WERI-Rb-1 (cell line): ENCODE measurements at regions not wholly inside any gene's neighbourhood (a gene's known extent, or its start where the extent isn't known, plus 50 kb on each side); places are given as distances from the start of the nearest gene placed in this dataset.
A peak's percentile ranks its signal among the peaks of the same experiment; 100 is the strongest.

Experiments used
- DNase-seq: peaks from one replicate; pipeline ENCODE4 v3.0.0-alpha.2; 2020
- H3K27ac ChIP-seq: fragments of 250-450 bp; sonication (Bioruptor Pico); 2 replicates; pipeline ENCODE4 v1.5.1; 2020; ENCODE audit warnings: mild to moderate bottlenecking, moderate library complexity
- H3K27me3 ChIP-seq: fragments of 250-450 bp; sonication (Bioruptor Pico); 2 replicates; pipeline ENCODE4 v1.5.1; 2021; ENCODE audit warnings: mild to moderate bottlenecking, low read depth, moderate library complexity; ENCODE audit not compliant: insufficient read depth, severe bottlenecking
- H3K36me3 ChIP-seq: fragments of 250-450 bp; sonication (Bioruptor Pico); 2 replicates; pipeline ENCODE4 v1.5.1; 2020; ENCODE audit warnings: mild to moderate bottlenecking, moderate library complexity
- H3K4me3 ChIP-seq: 2 replicates; pipeline ENCODE4 v1.5.1; 2011; ENCODE audit warnings: low read depth, mild to moderate bottlenecking, control low read depth, low read length
- H3K9me3 ChIP-seq: fragments of 250-450 bp; sonication (Bioruptor Pico); 2 replicates; pipeline ENCODE4 v1.5.1; 2021; ENCODE audit warnings: mild to moderate bottlenecking, moderate library complexity; ENCODE audit not compliant: severe bottlenecking
- TF ChIP-seq, protein P1 (sequence below): IDR thresholded peaks from 2 replicates; pipeline ENCODE4 v1.5.1; 2011; ENCODE audit warnings: low read depth, mild to moderate bottlenecking, control low read depth, inconsistent platforms, low read length

DNA sequence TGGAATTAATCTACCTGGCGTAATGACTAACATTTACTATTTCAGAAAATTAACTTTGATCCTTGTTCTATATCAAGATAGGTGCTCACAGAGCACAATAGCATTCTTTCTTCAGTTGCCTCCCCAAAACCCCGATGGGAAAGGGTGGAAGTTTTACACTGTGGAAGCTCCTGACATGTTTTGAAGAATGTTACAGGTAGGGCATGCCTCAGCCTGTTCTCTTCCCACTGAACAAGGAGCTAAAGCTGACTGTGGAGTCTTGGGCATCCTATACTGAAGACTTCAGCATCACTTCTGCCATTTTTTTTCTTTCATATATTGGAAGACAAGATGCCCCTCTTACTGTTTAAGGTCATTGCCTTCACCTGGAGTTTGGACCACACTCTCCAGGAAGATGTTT is 211.2 kb downstream of the SPP2 start:
- H3K4me3 ChIP-seq = no peak overlapping the region
- H3K36me3 ChIP-seq = no peaks in the 10 kb centered on the region
- H3K27me3 ChIP-seq = no peaks in the 10 kb centered on the region
- no peak overlapping the region for H3K27ac ChIP-seq
- no peak for DNase-seq
- TF ChIP-seq, protein P1, sequence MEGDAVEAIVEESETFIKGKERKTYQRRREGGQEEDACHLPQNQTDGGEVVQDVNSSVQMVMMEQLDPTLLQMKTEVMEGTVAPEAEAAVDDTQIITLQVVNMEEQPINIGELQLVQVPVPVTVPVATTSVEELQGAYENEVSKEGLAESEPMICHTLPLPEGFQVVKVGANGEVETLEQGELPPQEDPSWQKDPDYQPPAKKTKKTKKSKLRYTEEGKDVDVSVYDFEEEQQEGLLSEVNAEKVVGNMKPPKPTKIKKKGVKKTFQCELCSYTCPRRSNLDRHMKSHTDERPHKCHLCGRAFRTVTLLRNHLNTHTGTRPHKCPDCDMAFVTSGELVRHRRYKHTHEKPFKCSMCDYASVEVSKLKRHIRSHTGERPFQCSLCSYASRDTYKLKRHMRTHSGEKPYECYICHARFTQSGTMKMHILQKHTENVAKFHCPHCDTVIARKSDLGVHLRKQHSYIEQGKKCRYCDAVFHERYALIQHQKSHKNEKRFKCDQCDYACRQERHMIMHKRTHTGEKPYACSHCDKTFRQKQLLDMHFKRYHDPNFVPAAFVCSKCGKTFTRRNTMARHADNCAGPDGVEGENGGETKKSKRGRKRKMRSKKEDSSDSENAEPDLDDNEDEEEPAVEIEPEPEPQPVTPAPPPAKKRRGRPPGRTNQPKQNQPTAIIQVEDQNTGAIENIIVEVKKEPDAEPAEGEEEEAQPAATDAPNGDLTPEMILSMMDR = no peak
- no peaks in the 10 kb centered on the region for H3K9me3 ChIP-seq

DNA sequence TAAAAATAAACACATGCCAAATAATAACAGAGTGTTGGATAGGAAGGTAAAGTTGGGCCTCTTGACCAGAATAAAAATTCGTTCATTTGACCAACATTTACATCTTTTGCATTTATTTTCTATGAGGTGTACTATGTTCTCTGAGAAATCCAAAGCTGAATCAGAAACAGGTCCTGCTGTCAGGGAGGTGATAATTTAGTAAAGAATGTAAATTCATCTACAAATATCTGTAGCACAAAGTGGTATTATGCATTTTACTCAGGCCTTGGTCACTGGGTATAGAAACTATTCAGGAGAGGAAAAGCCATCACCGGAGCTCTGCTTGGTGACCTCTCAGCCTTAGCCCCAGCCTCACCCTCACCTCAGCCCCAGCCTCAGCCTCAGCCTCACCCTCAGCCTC is 208.9 kb downstream of the SPP2 start:
- no peaks in the 10 kb centered on the region for H3K36me3 ChIP-seq
- no peak overlapping the region for H3K4me3 ChIP-seq
- H3K27me3 ChIP-seq = no peaks in the 10 kb centered on the region
- no peak overlapping the region for H3K27ac ChIP-seq
- TF ChIP-seq, protein P1 = no peak
- no peaks in the 10 kb centered on the region for H3K9me3 ChIP-seq
- DNase-seq = no peak

DNA sequence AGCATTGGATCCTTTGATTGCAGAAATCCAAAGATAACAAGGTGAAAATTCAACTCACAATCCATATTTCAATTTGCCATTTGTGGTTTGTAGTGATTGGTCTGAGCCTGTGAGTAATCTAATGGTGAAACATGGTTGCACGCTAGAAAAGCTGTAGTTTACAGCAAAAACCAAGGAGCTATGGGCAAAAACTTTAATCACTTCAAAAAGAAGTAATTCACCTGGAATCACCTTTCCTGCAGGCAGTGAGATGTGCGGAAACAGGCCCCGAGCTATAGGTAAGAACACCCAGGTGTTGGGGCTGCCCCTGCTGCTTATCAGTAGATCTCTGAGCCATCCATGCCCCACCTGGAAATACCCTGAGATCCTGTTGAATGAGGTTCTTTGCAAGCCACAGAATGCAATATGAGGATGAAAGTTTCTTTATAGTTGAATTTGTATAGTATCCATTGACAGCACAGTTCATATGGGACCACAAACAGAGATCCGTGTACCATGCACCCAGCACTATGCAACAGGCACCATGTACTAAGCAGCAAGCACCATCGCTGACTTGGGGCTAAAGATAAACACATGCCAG is 208.2 kb downstream of the SPP2 start:
- no peak overlapping the region for H3K27ac ChIP-seq

DNA sequence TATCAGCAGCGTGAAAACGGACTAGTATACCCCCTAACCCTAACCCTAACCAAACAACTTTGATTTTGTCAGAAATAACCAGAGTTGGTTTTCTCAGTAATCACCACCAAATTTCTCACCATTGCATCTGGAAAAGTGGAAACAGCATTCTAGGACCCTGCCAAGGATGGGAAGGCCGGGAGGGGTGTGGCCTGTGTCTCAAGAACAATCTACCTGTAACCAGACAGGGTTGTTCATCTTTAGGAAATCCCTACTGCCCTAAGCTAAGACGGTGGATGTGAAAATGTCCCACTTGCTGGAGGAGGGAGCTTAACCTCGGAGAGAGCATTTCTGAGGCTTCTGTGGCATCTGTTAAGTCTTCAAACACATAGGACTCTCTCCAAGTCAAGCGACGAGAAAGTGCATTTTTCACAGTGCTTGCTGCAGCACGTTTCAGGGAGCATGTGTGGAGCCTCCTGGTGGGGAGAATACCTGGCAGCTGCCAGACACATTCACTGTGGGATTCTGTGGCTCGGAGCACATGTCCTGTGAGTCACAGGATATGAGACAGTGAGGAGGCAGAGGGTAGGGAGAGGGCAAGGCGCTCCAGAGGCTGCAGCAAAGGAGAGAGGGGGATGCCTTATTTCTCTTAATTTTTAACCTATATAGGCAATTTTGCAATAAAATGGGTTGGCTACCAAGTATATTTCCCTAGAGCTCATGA is 207.5 kb downstream of the SPP2 start:
- no peak overlapping the region for H3K4me3 ChIP-seq
- H3K27ac ChIP-seq = no peak overlapping the region
- no peaks in the 10 kb centered on the region for H3K9me3 ChIP-seq
- H3K27me3 ChIP-seq = no peaks in the 10 kb centered on the region
- TF ChIP-seq, protein P1 = peak; percentile 78
- DNase-seq = peak; percentile 76
- H3K36me3 ChIP-seq = no peaks in the 10 kb centered on the region

More for the DNA sequence above, 208.2 kb downstream of the SPP2 start:
- Histone ChIP-seq H3K4me3 (no peak overlapping the region), H3K27me3 (no peaks in the 10 kb centered on the region), H3K9me3 (no peaks in the 10 kb centered on the region), H3K36me3 (no peaks in the 10 kb centered on the region)
- no peak for DNase-seq
- TF ChIP-seq, protein P1 = no peak

DNA sequence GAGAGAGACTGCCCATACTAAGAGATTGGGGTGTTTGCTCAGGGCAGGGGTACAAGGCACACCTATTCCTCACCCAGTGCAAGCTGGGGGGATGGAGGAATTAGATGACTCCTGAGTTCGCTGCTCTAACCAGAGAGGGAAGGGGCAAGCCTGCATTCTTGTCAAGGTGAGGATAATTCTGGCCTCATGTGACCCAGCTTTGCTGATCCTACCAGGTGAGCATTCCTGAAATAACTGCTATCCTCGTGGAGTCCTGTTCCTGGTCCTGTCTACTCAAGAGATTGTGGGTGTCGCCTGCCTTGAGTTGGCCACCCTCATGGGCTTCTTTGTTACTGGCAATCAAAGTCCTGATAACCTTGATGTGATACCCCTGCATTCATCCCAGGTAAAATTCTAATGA is 206.0 kb downstream of the SPP2 start:
- no peak for DNase-seq

More for the DNA sequence above, 206.0 kb downstream of the SPP2 start:
- H3K4me3 ChIP-seq = no peak overlapping the region
- no peaks in the 10 kb centered on the region for H3K27me3 ChIP-seq
- H3K27ac ChIP-seq = no peak overlapping the region
- no peaks in the 10 kb centered on the region for H3K9me3 ChIP-seq
- TF ChIP-seq, protein P1 = no peak
- no peaks in the 10 kb centered on the region for H3K36me3 ChIP-seq
